ENCODE measurements at regions not wholly inside any gene's neighbourhood (a gene's known extent, or its start where the extent isn't known, plus 50 kb on each side); places are given as distances from the start of the nearest gene placed in this dataset.

DNA sequence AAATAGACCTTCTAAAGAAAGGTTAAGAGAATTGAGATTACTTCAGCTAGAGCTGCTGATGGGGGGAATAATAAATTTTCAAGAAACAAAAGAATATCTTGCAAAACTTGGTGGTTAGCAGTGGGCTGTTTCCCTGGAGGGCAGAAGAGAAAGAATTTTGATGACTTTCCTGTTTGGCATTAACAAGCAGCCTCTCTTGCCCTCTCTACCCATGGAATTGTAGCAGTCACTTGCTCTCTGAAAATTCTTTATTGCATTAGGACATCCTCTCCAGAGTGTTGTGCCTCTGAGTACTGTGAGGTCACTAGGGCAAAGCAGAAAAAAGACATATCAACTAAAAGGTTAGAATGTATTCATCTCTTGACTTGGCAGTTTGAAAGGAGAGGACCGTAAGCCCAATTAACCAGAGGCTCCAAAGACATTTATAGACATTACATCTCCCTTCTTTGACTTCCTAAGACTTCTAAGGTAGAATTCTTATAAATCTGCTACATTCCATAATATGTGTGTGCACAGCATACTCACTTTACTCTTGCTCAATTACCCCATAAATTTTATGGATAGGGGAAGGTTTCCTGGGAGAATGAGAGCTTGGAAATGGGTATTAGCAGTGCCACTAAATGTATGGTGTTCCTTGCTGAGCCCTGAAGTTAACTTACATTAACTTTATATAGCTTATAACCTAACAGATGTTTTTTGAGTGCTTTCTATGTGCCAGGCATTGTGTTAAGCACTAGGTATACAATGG lies 215.3 kb downstream of the KIF20B start:
- H3K27ac ChIP-seq (ENCODE audit: low read length): no peak overlapping the region
- H3K4me1 ChIP-seq (ENCODE audit: control insufficient read depth in 1 of 2, insufficient read depth in 2 of 2, low read length in 2 of 2): no peaks in the 10 kb centered on the region
- no peaks in the 10 kb centered on the region for H3K36me3 ChIP-seq (ENCODE audit: control insufficient read depth in 1 of 2, insufficient read depth in 2 of 2, low read length in 2 of 2)
- no peaks in the 10 kb centered on the region for H3K27me3 ChIP-seq (ENCODE audit: low read depth, low read length)
- no peak overlapping the region for H3K4me3 ChIP-seq (ENCODE audit: low read depth in 1 of 2, low read length in 2 of 2)
- H3K9me3 ChIP-seq (ENCODE audit: control insufficient read depth in 1 of 2, low read length in 2 of 2): no peaks in the 10 kb centered on the region

DNA sequence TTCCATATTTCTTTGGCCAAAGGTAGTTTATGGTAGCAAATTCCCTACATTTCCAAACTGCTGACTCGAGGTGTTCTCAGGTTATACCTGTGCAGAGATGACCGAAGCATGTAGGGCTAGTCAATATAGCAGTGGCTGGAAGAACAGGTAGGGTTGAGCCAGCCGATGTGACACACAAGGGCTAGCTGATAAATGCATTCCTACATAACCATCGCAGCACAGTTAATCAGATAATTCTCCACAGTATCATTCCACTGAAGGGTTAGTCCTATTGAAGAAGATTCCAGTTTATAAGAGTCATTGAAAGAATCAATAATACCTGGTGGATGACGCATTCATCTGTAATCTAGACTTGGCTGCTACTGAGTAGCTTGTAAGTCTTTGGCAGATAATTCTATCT lies 220.0 kb downstream of the KIF20B start:
- Histone ChIP-seq H3K9me3 (ENCODE audit: control insufficient read depth in 1 of 2, low read length in 2 of 2) (no peaks in the 10 kb centered on the region), H3K27ac (ENCODE audit: low read length) (no peak overlapping the region), H3K4me3 (ENCODE audit: low read depth in 1 of 2, low read length in 2 of 2) (no peak overlapping the region), H3K4me1 (ENCODE audit: control insufficient read depth in 1 of 2, insufficient read depth in 2 of 2, low read length in 2 of 2) (no peaks in the 10 kb centered on the region), H3K36me3 (ENCODE audit: control insufficient read depth in 1 of 2, insufficient read depth in 2 of 2, low read length in 2 of 2) (no peaks in the 10 kb centered on the region), H3K27me3 (ENCODE audit: low read depth, low read length) (no peaks in the 10 kb centered on the region)

DNA sequence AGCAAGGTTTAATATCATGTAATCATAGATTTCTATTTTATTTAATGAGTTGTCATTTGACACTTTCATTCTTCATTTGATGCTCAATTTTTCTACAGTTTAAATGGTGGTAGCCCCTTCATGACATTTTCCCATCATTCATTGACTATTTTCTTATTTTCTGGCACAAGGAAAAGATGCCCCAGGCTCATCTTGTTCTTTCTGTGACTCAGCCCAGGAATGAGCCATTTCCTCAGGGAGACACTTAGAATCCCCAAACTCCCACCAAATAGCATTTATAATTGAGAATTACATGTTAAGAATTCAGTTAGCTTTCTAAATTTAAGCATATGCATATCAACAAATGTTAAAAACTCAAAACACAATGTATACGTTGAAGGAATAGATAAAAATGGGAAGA lies 222.3 kb downstream of the KIF20B start:
- Histone ChIP-seq H3K27me3 (ENCODE audit: low read depth, low read length) (no peaks in the 10 kb centered on the region), H3K4me3 (ENCODE audit: low read depth in 1 of 2, low read length in 2 of 2) (no peak overlapping the region), H3K4me1 (ENCODE audit: control insufficient read depth in 1 of 2, insufficient read depth in 2 of 2, low read length in 2 of 2) (no peaks in the 10 kb centered on the region), H3K27ac (ENCODE audit: low read length) (no peak overlapping the region), H3K9me3 (ENCODE audit: control insufficient read depth in 1 of 2, low read length in 2 of 2) (no peaks in the 10 kb centered on the region), H3K36me3 (ENCODE audit: control insufficient read depth in 1 of 2, insufficient read depth in 2 of 2, low read length in 2 of 2) (no peaks in the 10 kb centered on the region)

DNA sequence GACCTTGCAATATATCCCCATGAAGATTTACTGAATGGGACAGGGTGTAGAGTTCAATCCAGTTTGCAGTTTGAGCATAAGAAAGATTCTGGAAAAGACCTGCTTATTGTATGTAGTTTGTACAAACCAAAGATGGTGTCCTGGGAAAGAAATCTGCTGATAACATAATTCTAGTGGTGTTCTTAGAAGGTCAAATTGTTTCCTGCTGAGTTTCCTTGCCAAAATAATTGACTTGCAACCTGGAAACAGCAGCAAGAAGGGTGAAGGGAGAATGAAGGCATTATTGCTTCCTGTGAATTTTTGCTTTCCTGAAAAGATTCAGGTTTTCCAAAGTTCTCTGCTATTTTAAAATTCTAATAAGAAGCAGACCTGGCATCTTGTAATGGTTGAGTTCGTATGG lies 222.9 kb downstream of the KIF20B start:
- Histone ChIP-seq H3K9me3 (ENCODE audit: control insufficient read depth in 1 of 2, low read length in 2 of 2) (no peaks in the 10 kb centered on the region), H3K4me1 (ENCODE audit: control insufficient read depth in 1 of 2, insufficient read depth in 2 of 2, low read length in 2 of 2) (no peaks in the 10 kb centered on the region), H3K27me3 (ENCODE audit: low read depth, low read length) (no peaks in the 10 kb centered on the region), H3K27ac (ENCODE audit: low read length) (no peak overlapping the region), H3K4me3 (ENCODE audit: low read depth in 1 of 2, low read length in 2 of 2) (no peak overlapping the region), H3K36me3 (ENCODE audit: control insufficient read depth in 1 of 2, insufficient read depth in 2 of 2, low read length in 2 of 2) (no peaks in the 10 kb centered on the region)

DNA sequence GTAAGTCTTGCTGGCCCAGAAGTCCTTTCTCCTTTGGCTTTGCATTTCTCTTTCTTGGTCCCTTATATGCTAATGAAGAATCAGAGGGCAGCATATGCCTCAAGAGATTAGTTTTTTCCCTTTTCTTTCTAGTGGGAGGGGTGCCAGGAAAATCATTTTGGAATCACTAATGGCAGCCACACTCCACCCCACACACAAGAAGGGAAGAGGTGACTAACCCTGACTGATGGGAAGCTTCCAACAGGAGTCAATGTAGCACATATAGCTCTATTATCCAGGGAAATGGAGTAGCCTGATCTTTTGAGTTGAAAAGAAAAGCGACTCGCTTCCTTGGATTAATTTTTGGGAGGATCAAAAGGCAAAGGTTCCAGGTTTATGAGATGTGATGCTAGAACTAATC lies 225.3 kb downstream of the KIF20B start:
- H3K27ac ChIP-seq (ENCODE audit: low read length): no peak overlapping the region
- H3K4me3 ChIP-seq (ENCODE audit: low read depth in 1 of 2, low read length in 2 of 2): no peak overlapping the region
- no peaks in the 10 kb centered on the region for H3K9me3 ChIP-seq (ENCODE audit: control insufficient read depth in 1 of 2, low read length in 2 of 2)
- H3K36me3 ChIP-seq (ENCODE audit: control insufficient read depth in 1 of 2, insufficient read depth in 2 of 2, low read length in 2 of 2): no peaks in the 10 kb centered on the region
- H3K4me1 ChIP-seq (ENCODE audit: control insufficient read depth in 1 of 2, insufficient read depth in 2 of 2, low read length in 2 of 2): no peaks in the 10 kb centered on the region
- H3K27me3 ChIP-seq (ENCODE audit: low read depth, low read length): no peaks in the 10 kb centered on the region

DNA sequence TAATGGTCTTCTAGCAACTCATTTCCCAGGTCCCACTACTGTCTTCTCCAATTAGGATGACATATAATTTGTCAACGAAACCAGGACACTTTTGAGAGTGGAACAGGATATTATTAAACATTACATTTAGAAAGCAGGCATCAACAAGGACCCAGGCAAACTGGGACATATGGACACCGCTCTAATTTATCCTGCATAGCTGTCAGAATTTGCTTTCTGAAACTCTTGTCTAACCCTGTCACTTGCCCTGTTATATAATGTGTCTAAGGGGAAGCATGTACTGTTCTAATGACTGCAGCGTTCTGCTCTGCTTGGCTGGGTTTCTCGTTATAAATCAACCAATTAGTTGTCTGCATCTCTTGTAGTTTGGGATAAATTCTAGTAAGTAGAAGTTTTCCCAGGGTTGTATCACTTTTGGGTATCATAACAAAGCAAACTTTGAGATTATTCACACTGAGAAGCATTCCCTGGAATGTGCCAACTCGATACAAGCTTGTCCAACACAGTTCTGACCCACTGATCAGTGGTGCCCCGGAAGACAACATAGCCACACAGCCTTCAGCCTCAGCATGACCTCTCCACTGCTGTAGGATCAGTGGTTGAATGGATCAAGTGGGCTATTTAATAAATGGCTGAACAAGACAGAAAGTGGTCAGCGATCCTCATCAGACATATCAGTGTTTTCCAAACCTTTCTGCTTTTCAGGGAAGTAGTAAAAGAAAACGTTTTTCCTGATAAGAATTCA lies 228.1 kb downstream of the KIF20B start:
- Histone ChIP-seq H3K27me3 (ENCODE audit: low read depth, low read length) (no peaks in the 10 kb centered on the region), H3K4me3 (ENCODE audit: low read depth in 1 of 2, low read length in 2 of 2) (no peak overlapping the region), H3K4me1 (ENCODE audit: control insufficient read depth in 1 of 2, insufficient read depth in 2 of 2, low read length in 2 of 2) (no peaks in the 10 kb centered on the region), H3K27ac (ENCODE audit: low read length) (no peak overlapping the region), H3K9me3 (ENCODE audit: control insufficient read depth in 1 of 2, low read length in 2 of 2) (no peaks in the 10 kb centered on the region), H3K36me3 (ENCODE audit: control insufficient read depth in 1 of 2, insufficient read depth in 2 of 2, low read length in 2 of 2) (no peaks in the 10 kb centered on the region)

DNA sequence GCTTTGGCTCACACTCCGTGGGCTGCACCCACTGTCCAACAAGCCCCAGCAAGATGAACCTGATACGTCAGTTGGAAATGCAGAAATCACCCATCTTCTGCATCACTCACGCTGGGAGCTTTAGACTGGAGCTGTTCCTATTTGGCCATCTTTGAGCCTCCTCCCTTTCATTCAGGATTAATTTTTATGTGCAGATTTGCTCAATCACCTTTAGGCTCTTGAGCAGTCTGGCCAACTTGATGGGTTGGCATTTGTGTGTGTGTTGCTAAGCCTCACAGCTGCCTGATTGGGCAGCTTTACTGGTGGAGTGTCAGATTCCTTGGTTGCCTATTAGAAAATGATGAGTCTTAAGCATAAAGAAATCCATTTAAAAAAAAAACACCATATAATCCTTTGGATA lies 236.1 kb downstream of the KIF20B start:
- no peaks in the 10 kb centered on the region for H3K36me3 ChIP-seq (ENCODE audit: control insufficient read depth in 1 of 2, insufficient read depth in 2 of 2, low read length in 2 of 2)
- no peaks in the 10 kb centered on the region for H3K27me3 ChIP-seq (ENCODE audit: low read depth, low read length)
- no peak overlapping the region for H3K4me3 ChIP-seq (ENCODE audit: low read depth in 1 of 2, low read length in 2 of 2)
- H3K27ac ChIP-seq (ENCODE audit: low read length): no peak overlapping the region
- H3K4me1 ChIP-seq (ENCODE audit: control insufficient read depth in 1 of 2, insufficient read depth in 2 of 2, low read length in 2 of 2): no peaks in the 10 kb centered on the region
- H3K9me3 ChIP-seq (ENCODE audit: control insufficient read depth in 1 of 2, low read length in 2 of 2): peaks cover 0 to 3% of the 10 kb centered on the region in 2 donors

DNA sequence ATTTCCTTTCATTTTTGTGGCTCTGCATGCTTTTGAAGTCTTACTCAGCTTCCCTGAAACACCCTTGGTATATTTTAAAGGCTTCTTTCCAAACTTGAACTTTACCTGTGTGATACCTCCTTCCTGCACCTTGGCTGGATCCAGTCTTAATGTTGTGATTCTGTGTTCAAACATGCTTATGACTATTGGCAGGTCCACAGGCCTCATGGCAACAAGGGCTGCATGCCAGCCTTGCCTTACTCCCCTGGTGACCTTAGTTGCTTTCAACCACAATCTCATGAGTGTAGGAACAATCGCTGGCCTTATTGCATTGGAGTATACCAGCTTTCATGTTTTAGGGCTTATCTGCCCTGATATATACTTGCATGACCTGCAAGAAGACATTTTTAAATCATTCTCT lies 238.7 kb downstream of the KIF20B start:
- no peaks in the 10 kb centered on the region for H3K36me3 ChIP-seq (ENCODE audit: control insufficient read depth in 1 of 2, insufficient read depth in 2 of 2, low read length in 2 of 2)
- no peaks in the 10 kb centered on the region for H3K4me1 ChIP-seq (ENCODE audit: control insufficient read depth in 1 of 2, insufficient read depth in 2 of 2, low read length in 2 of 2)
- no peak overlapping the region for H3K27ac ChIP-seq (ENCODE audit: low read length)
- no peaks in the 10 kb centered on the region for H3K27me3 ChIP-seq (ENCODE audit: low read depth, low read length)
- no peak overlapping the region for H3K4me3 ChIP-seq (ENCODE audit: low read depth in 1 of 2, low read length in 2 of 2)
- peaks cover 0 to 3% of the 10 kb centered on the region in 2 donors for H3K9me3 ChIP-seq (ENCODE audit: control insufficient read depth in 1 of 2, low read length in 2 of 2)

DNA sequence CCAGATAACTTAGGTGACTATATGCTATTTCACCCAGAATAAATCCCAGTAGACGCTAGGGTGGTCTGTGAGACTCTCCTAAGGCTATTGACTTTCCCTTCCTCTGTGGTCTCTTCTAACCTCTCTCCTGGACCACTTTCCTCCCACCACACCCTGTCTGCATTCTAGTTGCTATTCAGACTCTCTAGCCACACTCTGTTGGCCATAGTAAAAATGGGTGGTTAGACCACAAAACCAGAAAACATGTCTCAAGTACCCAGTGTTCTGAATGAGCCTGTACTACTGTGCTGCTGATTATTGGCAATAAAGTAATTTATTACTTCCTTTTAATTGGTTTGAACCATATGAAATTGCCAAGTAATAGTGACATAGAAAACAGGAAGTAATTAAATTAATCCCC lies 240.8 kb downstream of the KIF20B start:
- no peaks in the 10 kb centered on the region for H3K36me3 ChIP-seq (ENCODE audit: control insufficient read depth in 1 of 2, insufficient read depth in 2 of 2, low read length in 2 of 2)
- no peaks in the 10 kb centered on the region for H3K9me3 ChIP-seq (ENCODE audit: control insufficient read depth in 1 of 2, low read length in 2 of 2)
- no peaks in the 10 kb centered on the region for H3K27me3 ChIP-seq (ENCODE audit: low read depth, low read length)
- no peak overlapping the region for H3K27ac ChIP-seq (ENCODE audit: low read length)
- H3K4me3 ChIP-seq (ENCODE audit: low read depth in 1 of 2, low read length in 2 of 2): no peak overlapping the region
- H3K4me1 ChIP-seq (ENCODE audit: control insufficient read depth in 1 of 2, insufficient read depth in 2 of 2, low read length in 2 of 2): no peaks in the 10 kb centered on the region

DNA sequence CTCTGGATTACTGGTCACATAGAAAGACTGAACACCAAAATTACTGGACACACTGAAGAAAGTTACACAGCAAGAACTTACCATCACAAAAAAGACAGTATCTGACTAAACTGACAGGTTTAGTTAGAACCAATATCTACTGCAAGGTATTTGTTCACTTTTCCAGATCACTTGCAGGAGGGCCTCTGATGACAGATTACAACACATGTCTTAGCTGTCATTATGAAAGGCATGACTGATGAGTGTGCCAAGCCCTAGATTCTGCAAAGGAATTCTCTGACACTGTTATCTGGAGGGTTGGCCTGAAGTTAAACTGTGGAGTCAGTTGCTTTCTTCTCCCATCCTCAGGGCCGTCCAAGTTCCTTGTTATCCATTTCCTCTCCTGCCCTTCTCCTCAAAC lies 242.7 kb downstream of the KIF20B start:
- Histone ChIP-seq H3K4me1 (ENCODE audit: control insufficient read depth in 1 of 2, insufficient read depth in 2 of 2, low read length in 2 of 2) (no peaks in the 10 kb centered on the region), H3K27me3 (ENCODE audit: low read depth, low read length) (no peaks in the 10 kb centered on the region), H3K4me3 (ENCODE audit: low read depth in 1 of 2, low read length in 2 of 2) (no peak overlapping the region), H3K27ac (ENCODE audit: low read length) (no peak overlapping the region), H3K36me3 (ENCODE audit: control insufficient read depth in 1 of 2, insufficient read depth in 2 of 2, low read length in 2 of 2) (no peaks in the 10 kb centered on the region), H3K9me3 (ENCODE audit: control insufficient read depth in 1 of 2, low read length in 2 of 2) (no peaks in the 10 kb centered on the region)

DNA sequence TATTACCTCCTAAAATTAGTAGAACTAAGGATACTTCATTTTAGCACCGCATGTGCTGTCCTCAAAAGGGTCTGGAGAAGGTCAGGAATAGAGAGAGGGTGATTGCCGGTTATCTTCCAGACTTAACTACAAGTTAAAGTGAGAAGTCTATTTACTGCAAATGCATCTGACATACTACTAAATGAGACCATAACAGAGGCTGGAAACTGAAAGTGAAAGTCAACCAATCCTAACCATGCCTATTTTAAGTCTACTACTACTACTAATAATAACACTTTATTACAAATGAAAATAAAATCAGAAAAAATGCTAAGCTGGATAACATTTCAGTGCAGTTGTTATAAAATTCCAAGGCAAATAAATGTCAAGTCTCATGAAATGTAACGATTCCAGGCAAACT lies 244.7 kb downstream of the KIF20B start:
- Histone ChIP-seq H3K4me3 (ENCODE audit: low read depth in 1 of 2, low read length in 2 of 2) (no peak overlapping the region), H3K36me3 (ENCODE audit: control insufficient read depth in 1 of 2, insufficient read depth in 2 of 2, low read length in 2 of 2) (no peaks in the 10 kb centered on the region), H3K27ac (ENCODE audit: low read length) (no peak overlapping the region), H3K9me3 (ENCODE audit: control insufficient read depth in 1 of 2, low read length in 2 of 2) (no peaks in the 10 kb centered on the region), H3K27me3 (ENCODE audit: low read depth, low read length) (no peaks in the 10 kb centered on the region), H3K4me1 (ENCODE audit: control insufficient read depth in 1 of 2, insufficient read depth in 2 of 2, low read length in 2 of 2) (no peaks in the 10 kb centered on the region)

DNA sequence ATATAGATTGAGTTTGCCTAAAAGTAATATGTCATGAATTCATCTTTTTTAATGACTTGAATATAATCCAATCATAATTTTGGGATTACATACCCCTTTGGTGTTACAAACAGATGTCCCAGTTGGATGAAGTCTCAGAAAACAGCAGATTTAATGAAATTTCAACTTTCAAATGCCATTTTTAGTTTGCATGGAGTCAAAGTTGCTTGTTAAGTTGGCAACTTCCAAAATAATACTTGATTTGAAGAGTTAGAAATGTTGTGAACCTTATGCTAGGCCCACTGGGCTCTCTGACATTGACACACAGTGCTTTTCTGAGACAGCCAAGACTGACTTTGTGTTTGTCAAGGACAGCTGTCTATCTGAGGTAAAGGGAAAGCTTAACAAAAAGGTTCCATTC lies 248.1 kb downstream of the KIF20B start:
- H3K27ac ChIP-seq (ENCODE audit: low read length): no peak overlapping the region
- no peaks in the 10 kb centered on the region for H3K27me3 ChIP-seq (ENCODE audit: low read depth, low read length)
- H3K9me3 ChIP-seq (ENCODE audit: control insufficient read depth in 1 of 2, low read length in 2 of 2): no peaks in the 10 kb centered on the region
- no peak overlapping the region for H3K4me3 ChIP-seq (ENCODE audit: low read depth in 1 of 2, low read length in 2 of 2)
- peaks cover 0 to 6% of the 10 kb centered on the region in 2 donors for H3K4me1 ChIP-seq (ENCODE audit: control insufficient read depth in 1 of 2, insufficient read depth in 2 of 2, low read length in 2 of 2)
- no peaks in the 10 kb centered on the region for H3K36me3 ChIP-seq (ENCODE audit: control insufficient read depth in 1 of 2, insufficient read depth in 2 of 2, low read length in 2 of 2)
